ENCODE measurements at regions not wholly inside any gene's neighbourhood (a gene's known extent, or its start where the extent isn't known, plus 50 kb on each side); places are given as distances from the start of the nearest gene placed in this dataset.
A peak's percentile ranks its signal among the peaks of the same experiment; 100 is the strongest.

DNA sequence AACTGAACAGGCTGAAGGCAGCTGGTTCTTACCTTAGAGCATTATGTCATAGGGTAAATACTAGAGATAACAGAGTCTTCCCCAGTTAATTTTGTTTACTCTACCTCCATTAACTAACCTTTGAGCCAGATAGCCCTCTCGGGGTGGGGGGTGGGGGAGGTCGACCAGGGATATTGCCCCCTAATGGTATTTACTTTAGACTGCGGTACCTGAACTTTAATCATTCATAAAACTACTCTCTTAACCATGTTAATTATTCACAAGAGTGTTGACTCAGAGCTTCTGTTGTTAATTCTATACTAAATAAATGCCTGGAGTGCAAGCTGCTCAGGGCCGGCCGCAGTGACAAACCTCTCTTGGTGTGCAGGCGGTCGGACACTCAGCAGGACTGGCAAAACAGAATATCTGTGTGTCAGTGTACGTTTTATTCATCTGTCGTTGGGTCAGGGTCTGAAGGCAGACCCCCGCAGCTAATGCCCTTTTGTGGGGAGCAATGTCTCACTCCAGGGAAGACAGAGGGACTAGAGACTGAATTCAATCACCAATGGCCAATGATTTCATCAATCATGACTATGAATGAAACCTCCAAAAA lies 152.4 kb upstream of the COL21A1 start (continued):
- TF ChIP-seq, protein P1, sequence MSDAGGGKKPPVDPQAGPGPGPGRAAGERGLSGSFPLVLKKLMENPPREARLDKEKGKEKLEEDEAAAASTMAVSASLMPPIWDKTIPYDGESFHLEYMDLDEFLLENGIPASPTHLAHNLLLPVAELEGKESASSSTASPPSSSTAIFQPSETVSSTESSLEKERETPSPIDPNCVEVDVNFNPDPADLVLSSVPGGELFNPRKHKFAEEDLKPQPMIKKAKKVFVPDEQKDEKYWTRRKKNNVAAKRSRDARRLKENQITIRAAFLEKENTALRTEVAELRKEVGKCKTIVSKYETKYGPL (CRISPR knock-in tag; IDR thresholded peaks at IDR 0.05): no peak; the same call in 1 of the 2 replicates
- peak; percentile 6; the same call in 1 of the 2 replicates for TF ChIP-seq NFYC (CRISPR knock-in tag; IDR thresholded peaks at IDR 0.05)
- peak; percentile 96; a peak in 3 of 4 replicates for TF ChIP-seq EP300 (IDR thresholded peaks at IDR 0.05; ENCODE audit: low read depth in 2 of 2, low read length in 2 of 2)
- TF ChIP-seq EP300 (CRISPR knock-in tag; IDR thresholded peaks at IDR 0.05; ENCODE audit: borderline replicate concordance): peak; percentile 89; the same call in 1 of the 2 replicates
- TF ChIP-seq ZNF34 (CRISPR knock-in tag; IDR thresholded peaks at IDR 0.05; ENCODE audit: borderline replicate concordance): 0 out of 2 replicates have a peak, but pooled peaks have one; percentile 66
- TF ChIP-seq TAF1 (CRISPR knock-in tag; IDR thresholded peaks at IDR 0.05): peak; percentile 57; the same call in 1 of the 2 replicates
- TF ChIP-seq, protein P2, sequence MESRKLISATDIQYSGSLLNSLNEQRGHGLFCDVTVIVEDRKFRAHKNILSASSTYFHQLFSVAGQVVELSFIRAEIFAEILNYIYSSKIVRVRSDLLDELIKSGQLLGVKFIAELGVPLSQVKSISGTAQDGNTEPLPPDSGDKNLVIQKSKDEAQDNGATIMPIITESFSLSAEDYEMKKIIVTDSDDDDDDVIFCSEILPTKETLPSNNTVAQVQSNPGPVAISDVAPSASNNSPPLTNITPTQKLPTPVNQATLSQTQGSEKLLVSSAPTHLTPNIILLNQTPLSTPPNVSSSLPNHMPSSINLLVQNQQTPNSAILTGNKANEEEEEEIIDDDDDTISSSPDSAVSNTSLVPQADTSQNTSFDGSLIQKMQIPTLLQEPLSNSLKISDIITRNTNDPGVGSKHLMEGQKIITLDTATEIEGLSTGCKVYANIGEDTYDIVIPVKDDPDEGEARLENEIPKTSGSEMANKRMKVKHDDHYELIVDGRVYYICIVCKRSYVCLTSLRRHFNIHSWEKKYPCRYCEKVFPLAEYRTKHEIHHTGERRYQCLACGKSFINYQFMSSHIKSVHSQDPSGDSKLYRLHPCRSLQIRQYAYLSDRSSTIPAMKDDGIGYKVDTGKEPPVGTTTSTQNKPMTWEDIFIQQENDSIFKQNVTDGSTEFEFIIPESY (CRISPR knock-in tag; IDR thresholded peaks at IDR 0.05): no peak
- no peak for TF ChIP-seq RBAK (CRISPR knock-in tag; IDR thresholded peaks at IDR 0.05)
- no peak for TF ChIP-seq ZNF44 (CRISPR knock-in tag; IDR thresholded peaks at IDR 0.05)
- TF ChIP-seq MATR3 (CRISPR knock-in tag; IDR thresholded peaks at IDR 0.05): no peak
- TF ChIP-seq ZBTB7A (CRISPR knock-in tag; IDR thresholded peaks at IDR 0.05): peak; percentile 75; the same call in 1 of the 2 replicates
- no peak for TF ChIP-seq ZNF383 (CRISPR knock-in tag; IDR thresholded peaks at IDR 0.05; ENCODE audit: borderline replicate concordance)
- TF ChIP-seq ZNF558 (CRISPR knock-in tag; IDR thresholded peaks at IDR 0.05; ENCODE audit: borderline replicate concordance): peak; percentile 63; the same call in 1 of the 2 replicates
- TF ChIP-seq, protein P3, sequence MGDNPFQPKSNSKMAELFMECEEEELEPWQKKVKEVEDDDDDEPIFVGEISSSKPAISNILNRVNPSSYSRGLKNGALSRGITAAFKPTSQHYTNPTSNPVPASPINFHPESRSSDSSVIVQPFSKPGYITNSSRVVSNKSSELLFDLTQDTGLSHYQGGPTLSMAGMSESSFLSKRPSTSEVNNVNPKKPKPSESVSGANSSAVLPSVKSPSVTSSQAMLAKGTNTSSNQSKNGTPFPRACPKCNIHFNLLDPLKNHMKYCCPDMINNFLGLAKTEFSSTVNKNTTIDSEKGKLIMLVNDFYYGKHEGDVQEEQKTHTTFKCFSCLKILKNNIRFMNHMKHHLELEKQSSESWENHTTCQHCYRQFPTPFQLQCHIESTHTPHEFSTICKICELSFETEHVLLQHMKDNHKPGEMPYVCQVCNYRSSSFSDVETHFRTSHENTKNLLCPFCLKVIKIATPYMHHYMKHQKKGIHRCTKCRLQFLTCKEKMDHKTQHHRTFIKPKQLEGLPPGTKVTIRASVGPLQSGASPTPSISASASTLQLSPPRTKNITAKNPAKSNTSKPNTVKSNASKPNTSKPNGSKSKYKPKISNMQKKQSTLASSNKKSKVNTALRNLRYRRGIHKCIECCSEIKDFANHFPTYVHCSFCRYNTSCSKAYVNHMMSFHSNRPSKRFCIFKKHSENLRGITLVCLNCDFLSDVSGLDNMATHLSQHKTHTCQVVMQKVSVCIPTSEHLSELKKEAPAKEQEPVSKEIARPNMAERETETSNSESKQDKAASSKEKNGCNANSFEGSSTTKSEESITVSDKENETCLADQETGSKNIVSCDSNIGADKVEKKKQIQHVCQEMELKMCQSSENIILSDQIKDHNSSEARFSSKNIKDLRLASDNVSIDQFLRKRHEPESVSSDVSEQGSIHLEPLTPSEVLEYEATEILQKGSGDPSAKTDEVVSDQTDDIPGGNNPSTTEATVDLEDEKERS (CRISPR knock-in tag; IDR thresholded peaks at IDR 0.05): peak; percentile 88
- TF ChIP-seq FOXA3 (CRISPR knock-in tag; IDR thresholded peaks at IDR 0.05): peak; percentile 98
- no peak for TF ChIP-seq ZKSCAN1 (IDR thresholded peaks at IDR 0.05; ENCODE audit: low read length)
- TF ChIP-seq, protein P4, sequence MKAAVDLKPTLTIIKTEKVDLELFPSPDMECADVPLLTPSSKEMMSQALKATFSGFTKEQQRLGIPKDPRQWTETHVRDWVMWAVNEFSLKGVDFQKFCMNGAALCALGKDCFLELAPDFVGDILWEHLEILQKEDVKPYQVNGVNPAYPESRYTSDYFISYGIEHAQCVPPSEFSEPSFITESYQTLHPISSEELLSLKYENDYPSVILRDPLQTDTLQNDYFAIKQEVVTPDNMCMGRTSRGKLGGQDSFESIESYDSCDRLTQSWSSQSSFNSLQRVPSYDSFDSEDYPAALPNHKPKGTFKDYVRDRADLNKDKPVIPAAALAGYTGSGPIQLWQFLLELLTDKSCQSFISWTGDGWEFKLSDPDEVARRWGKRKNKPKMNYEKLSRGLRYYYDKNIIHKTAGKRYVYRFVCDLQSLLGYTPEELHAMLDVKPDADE (CRISPR knock-in tag; IDR thresholded peaks at IDR 0.05): no peak
- TF ChIP-seq POLR2G (IDR thresholded peaks at IDR 0.05; ENCODE audit: low read depth, low read length): peak; percentile 78
- 0 out of 2 replicates have a peak, but pooled peaks have one; percentile 32 for TF ChIP-seq PRMT3 (CRISPR knock-in tag; IDR thresholded peaks at IDR 0.05; ENCODE audit: borderline replicate concordance, low read depth)
- TF ChIP-seq, protein P5, sequence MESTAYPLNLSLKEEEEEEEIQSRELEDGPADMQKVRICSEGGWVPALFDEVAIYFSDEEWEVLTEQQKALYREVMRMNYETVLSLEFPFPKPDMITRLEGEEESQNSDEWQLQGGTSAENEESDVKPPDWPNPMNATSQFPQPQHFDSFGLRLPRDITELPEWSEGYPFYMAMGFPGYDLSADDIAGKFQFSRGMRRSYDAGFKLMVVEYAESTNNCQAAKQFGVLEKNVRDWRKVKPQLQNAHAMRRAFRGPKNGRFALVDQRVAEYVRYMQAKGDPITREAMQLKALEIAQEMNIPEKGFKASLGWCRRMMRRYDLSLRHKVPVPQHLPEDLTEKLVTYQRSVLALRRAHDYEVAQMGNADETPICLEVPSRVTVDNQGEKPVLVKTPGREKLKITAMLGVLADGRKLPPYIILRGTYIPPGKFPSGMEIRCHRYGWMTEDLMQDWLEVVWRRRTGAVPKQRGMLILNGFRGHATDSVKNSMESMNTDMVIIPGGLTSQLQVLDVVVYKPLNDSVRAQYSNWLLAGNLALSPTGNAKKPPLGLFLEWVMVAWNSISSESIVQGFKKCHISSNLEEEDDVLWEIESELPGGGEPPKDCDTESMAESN (CRISPR knock-in tag; conservative IDR thresholded peaks at IDR 0.05): peak; percentile 86
- TF ChIP-seq HDAC1 (CRISPR knock-in tag; IDR thresholded peaks at IDR 0.05): peak; percentile 87
- TF ChIP-seq ZNF235 (CRISPR knock-in tag; IDR thresholded peaks at IDR 0.05; ENCODE audit: borderline replicate concordance): peak; percentile 51; the same call in 1 of the 2 replicates

Data from HepG2 (cell line).